HEK293 (cell line): ENCODE measurements at regions not wholly inside any gene's neighbourhood (a gene's known extent, or its start where the extent isn't known, plus 50 kb on each side); places are given as distances from the start of the nearest gene placed in this dataset.

Source experiments
- CTCF ChIA-PET: fragments of 350-600 bp; formaldehyde crosslinking; extraction: SDS; loops from one replicate; lab custom pipeline; 2021; ENCODE audit warnings: antibody characterized with exemption; lab: Yijun Ruan, JAX
- POLR2A ChIA-PET: fragments of 300-600 bp; formaldehyde crosslinking; extraction: SDS; loops from one replicate; lab custom pipeline; 2020; ENCODE audit warnings: antibody characterized with exemption, inconsistent platforms; lab: Yijun Ruan, JAX
- H3K27ac ChIP-seq: fragments of 200-500 bp; sonication (Bioruptor generic); 2 replicates; pipeline ENCODE4 v1.5.1; 2014; ENCODE audit warnings: low read depth, low read length, control low read depth, inconsistent platforms; ENCODE audit errors: extremely low read depth
- H3K36me3 ChIP-seq, 2 experiments: fragments of 200-500 bp in 1 of 2; sonication (Bioruptor generic) in 1 of 2; 1 replicate in 1 of 2; 2 replicates in 1 of 2; pipeline ENCODE4 v1.5.1; 2014 to 2017; ENCODE audit warnings: inconsistent platforms in 2 of 2, low read length in 2 of 2; ENCODE audit not compliant: control insufficient read depth in 2 of 2, insufficient read depth in 1 of 2
- H3K4me1 ChIP-seq: fragments of 200-500 bp; sonication (Bioruptor generic); 2 replicates; pipeline ENCODE4 v1.5.1; 2014; ENCODE audit warnings: mild to moderate bottlenecking, low read length, inconsistent platforms; ENCODE audit not compliant: control insufficient read depth, insufficient read depth
- H3K4me3 ChIP-seq: 2 replicates; pipeline ENCODE4 v1.5.1; 2011; ENCODE audit warnings: low read depth, mild to moderate bottlenecking, control low read depth, low read length, moderate library complexity
- H3K9me3 ChIP-seq: fragments of 200-500 bp; sonication (Bioruptor generic); 2 replicates; pipeline ENCODE4 v1.5.1; 2014; ENCODE audit warnings: low read depth, low read length, inconsistent platforms; ENCODE audit not compliant: control insufficient read depth, insufficient read depth
- GLI2 ChIP-seq: fragments of 450-650 bp; formaldehyde crosslinking; IDR thresholded peaks from 2 replicates; pipeline ENCODE4; 2017; ENCODE audit warnings: missing biosample characterization, missing genetic modification characterization, low read depth, borderline replicate concordance
- INSM2 ChIP-seq: fragments of 450-650 bp; formaldehyde crosslinking; IDR thresholded peaks from 2 replicates; pipeline ENCODE4 v1.5.1; 2016; ENCODE audit warnings: missing biosample characterization, missing genetic modification characterization
- REST ChIP-seq: fragments of 450-650 bp; formaldehyde crosslinking; IDR thresholded peaks from 2 replicates; pipeline ENCODE4 v1.5.1; 2016; ENCODE audit warnings: missing biosample characterization, missing genetic modification characterization
- TSHZ1 ChIP-seq: fragments of 450-650 bp; formaldehyde crosslinking; IDR thresholded peaks from 2 replicates; pipeline ENCODE4 v1.5.1; 2016; ENCODE audit warnings: missing biosample characterization, missing genetic modification characterization, borderline replicate concordance
- ZBTB1 ChIP-seq: fragments of 450-650 bp; formaldehyde crosslinking; IDR thresholded peaks from 2 replicates; pipeline ENCODE4 v1.5.1; 2016; ENCODE audit warnings: missing biosample characterization, missing genetic modification characterization
- ZBTB11 ChIP-seq: fragments of 450-650 bp; formaldehyde crosslinking; conservative IDR thresholded peaks from 2 replicates; pipeline ENCODE4 v1.5.1; 2016; ENCODE audit warnings: low read depth, missing biosample characterization, missing genetic modification characterization
- ZBTB26 ChIP-seq: fragments of 450-650 bp; formaldehyde crosslinking; optimal IDR thresholded peaks from 2 replicates; pipeline ENCODE3; 2016; ENCODE audit warnings: missing biosample characterization, mild to moderate bottlenecking, missing genetic modification characterization
- ZNF302 ChIP-seq: fragments of 450-650 bp; formaldehyde crosslinking; IDR thresholded peaks from 2 replicates; pipeline ENCODE4 v1.5.1; 2016; ENCODE audit warnings: missing biosample characterization, missing genetic modification characterization, low read depth
- ZNF449 ChIP-seq: fragments of 450-650 bp; formaldehyde crosslinking; IDR thresholded peaks from 2 replicates; pipeline ENCODE4 v1.5.1; 2017; ENCODE audit warnings: missing biosample characterization, mild to moderate bottlenecking, missing genetic modification characterization, moderate library complexity
- ZNF518A ChIP-seq: fragments of 450-650 bp; formaldehyde crosslinking; conservative IDR thresholded peaks from 2 replicates; pipeline ENCODE4 v1.5.1; 2016; ENCODE audit warnings: low read depth, missing biosample characterization, missing genetic modification characterization

- TF ChIP-seq ZNF449, result no peak
Measured at GRCh38 chr4:177235026-177235425, 74.6 kb upstream of the NEIL3 start (continued).

GRCh38 chr4:177236886-177237285, 72.8 kb upstream of the NEIL3 start:
- Histone ChIP-seq H3K36me3 (no peaks in the 10 kb centered on the region), H3K27ac (no peak overlapping the region), H3K4me1 (no peaks in the 10 kb centered on the region), H3K9me3 (no peaks in the 10 kb centered on the region), H3K4me3 (no peak overlapping the region)
- ChIA-PET POLR2A (no interaction called here), CTCF (no interaction called here)
- TF ChIP-seq GLI2 (tag by site-specific recombination) (no peak), ZNF518A (no peak), INSM2 (tag by site-specific recombination) (no peak)

GRCh38 chr4:177237291-177237690, 72.4 kb upstream of the NEIL3 start:
- no peaks in the 10 kb centered on the region for H3K36me3 ChIP-seq
- ChIA-PET POLR2A (no interaction called here), CTCF (interaction anchor here (0.6 kb wide), 1 partner anchor 1510 kb away, joined by 3 read pairs; no protein-coding TSS in a partner anchor)
- no peak overlapping the region for H3K4me3 ChIP-seq
- H3K27ac ChIP-seq, result no peak overlapping the region
- no peaks in the 10 kb centered on the region for H3K4me1 ChIP-seq
- no peaks in the 10 kb centered on the region for H3K9me3 ChIP-seq
- TF ChIP-seq TSHZ1 (no peak), ZBTB26 (tag by site-specific recombination) (no peak), ZNF302 (tag by site-specific recombination) (no peak), REST (tag by site-specific recombination) (no peak), ZBTB1 (tag by site-specific recombination) (no peak), ZBTB11 (tag by site-specific recombination) (no peak)
